Brain microvascular endothelial cell (primary cell): ENCODE measurements at regions not wholly inside any gene's neighbourhood (a gene's known extent, or its start where the extent isn't known, plus 50 kb on each side); places are given as distances from the start of the nearest gene placed in this dataset.

ENCODE experiments used
- DNase-seq: peaks from one replicate; pipeline ENCODE4 v3.0.0-alpha.2; 2020
- H3K27ac ChIP-seq: fragments of 250-450 bp; sonication (Bioruptor Pico); 2 replicates; pipeline ENCODE4 v1.5.1; 2020; ENCODE audit warnings: mild to moderate bottlenecking, moderate library complexity
- H3K27me3 ChIP-seq: fragments of 250-450 bp; sonication (Bioruptor Pico); replicated peaks from 2 replicates; pipeline ENCODE4 v1.5.1; 2020; ENCODE audit warnings: mild to moderate bottlenecking
- H3K36me3 ChIP-seq: fragments of 250-450 bp; sonication (Bioruptor Pico); replicated peaks from 2 replicates; pipeline ENCODE4 v1.5.1; 2020; ENCODE audit warnings: mild to moderate bottlenecking
- H3K4me3 ChIP-seq: 2 replicates; pipeline ENCODE4 v1.5.1; 2011; ENCODE audit warnings: low read depth, mild to moderate bottlenecking, control low read depth, low read length, moderate library complexity
- in situ Hi-C: cut with HindIII; loops from 2 replicates; pipeline ENCODE4 v1.10.0; 2017; ENCODE audit warnings: low sequenced_read_pairs, low pct_ligation_motif_present
- TF ChIP-seq, protein P1 (sequence below): IDR thresholded peaks from 2 replicates; pipeline ENCODE4 v1.5.1; 2011; ENCODE audit warnings: low read depth, mild to moderate bottlenecking, moderate library complexity, low read length, control low read depth, inconsistent platforms; ENCODE audit errors: missing control alignments

DNA sequence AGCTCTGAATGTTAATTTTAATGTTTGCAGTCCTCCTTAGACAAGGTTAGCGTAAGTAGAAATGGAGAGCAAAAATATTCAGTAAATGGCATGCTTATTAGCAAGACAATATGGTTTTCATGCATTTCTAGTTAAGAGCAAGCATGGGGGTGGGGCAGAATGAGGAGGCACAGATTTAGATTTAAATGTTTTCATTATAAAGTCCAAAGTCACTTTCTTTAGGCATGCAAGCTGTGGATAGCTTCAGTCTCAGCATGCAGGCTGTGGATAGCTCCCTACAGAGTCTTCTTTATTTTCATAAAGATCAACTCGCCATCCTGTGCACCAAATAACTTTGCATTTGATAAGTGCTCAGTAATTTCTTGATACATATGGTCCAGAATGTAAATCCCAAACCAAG is 1294.5 kb upstream of the ADGRL2 start:
- Histone ChIP-seq H3K36me3 (no peaks in the 10 kb centered on the region), H3K4me3 (no peak overlapping the region), H3K27ac (no peak overlapping the region), H3K27me3 (no peaks in the 10 kb centered on the region)
- in situ Hi-C loops = no loop called here
- no peak for DNase-seq
- TF ChIP-seq, protein P1, sequence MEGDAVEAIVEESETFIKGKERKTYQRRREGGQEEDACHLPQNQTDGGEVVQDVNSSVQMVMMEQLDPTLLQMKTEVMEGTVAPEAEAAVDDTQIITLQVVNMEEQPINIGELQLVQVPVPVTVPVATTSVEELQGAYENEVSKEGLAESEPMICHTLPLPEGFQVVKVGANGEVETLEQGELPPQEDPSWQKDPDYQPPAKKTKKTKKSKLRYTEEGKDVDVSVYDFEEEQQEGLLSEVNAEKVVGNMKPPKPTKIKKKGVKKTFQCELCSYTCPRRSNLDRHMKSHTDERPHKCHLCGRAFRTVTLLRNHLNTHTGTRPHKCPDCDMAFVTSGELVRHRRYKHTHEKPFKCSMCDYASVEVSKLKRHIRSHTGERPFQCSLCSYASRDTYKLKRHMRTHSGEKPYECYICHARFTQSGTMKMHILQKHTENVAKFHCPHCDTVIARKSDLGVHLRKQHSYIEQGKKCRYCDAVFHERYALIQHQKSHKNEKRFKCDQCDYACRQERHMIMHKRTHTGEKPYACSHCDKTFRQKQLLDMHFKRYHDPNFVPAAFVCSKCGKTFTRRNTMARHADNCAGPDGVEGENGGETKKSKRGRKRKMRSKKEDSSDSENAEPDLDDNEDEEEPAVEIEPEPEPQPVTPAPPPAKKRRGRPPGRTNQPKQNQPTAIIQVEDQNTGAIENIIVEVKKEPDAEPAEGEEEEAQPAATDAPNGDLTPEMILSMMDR = no peak

DNA sequence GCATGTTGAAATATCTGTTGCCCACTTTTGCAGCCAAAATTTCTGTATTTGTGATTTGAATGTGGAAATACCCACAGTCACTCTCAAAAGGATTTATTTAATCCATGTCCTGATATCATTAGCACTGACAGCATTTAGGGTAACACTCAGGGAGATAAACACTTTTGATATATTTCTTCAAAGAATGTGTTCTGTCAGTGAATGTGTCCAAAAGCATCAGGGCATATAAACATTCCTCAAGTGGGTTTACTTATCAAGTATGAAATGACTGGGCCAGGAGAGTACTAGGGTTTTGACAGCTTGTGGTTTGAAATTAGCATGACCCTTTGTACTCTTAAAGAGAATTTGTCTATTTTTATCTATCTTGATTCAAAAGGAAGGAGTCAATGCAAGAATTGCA is 1302.1 kb upstream of the ADGRL2 start:
- Histone ChIP-seq H3K27ac (no peak overlapping the region), H3K27me3 (no peaks in the 10 kb centered on the region), H3K4me3 (no peak overlapping the region), H3K36me3 (no peaks in the 10 kb centered on the region)
- in situ Hi-C loops = no loop called here
- DNase-seq = no peak
- TF ChIP-seq, protein P1 = no peak

DNA sequence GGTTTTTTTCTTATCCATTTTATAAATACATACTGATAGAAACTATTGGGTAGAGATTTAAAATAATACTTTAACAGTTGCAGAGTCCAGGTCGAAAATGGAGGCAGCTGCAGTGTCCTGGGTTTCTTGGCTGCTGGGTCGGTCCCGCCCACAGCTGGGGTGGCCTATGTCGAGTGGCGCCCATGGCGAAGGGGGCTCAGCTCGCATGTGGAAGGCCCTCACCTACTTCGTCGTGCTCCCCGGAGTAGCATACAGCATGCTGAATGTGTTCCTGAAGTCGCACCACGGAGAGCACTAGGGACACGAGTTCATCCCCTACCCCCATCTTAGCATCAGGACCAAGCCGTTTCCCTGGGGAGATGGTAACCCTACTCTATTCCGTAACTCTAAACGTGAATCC is 1304.9 kb upstream of the ADGRL2 start:
- H3K4me3 ChIP-seq = no peak overlapping the region
- TF ChIP-seq, protein P1 = no peak
- H3K36me3 ChIP-seq = no peaks in the 10 kb centered on the region
- no peaks in the 10 kb centered on the region for H3K27me3 ChIP-seq
- no peak for DNase-seq
- in situ Hi-C loops = no loop called here
- H3K27ac ChIP-seq = no peak overlapping the region

DNA sequence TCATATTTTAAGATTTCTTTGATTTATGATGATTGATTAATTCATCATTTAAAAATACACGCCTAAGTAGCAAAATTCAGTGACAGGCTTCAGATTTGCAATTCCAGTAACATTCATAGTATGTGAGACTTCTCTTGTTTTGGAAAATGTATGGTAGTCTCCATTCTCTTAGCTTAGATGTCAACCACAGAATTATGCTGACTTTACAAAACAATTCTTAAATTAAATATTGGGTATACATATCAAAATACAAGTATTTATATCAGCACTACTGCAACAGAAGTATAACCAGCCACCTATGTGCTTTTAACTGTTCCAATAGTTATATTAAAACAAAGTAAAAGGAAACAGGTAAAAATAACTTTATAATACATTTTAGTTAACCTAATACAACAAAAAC is 1328.6 kb upstream of the ADGRL2 start:
- Histone ChIP-seq H3K36me3 (no peaks in the 10 kb centered on the region), H3K27me3 (no peaks in the 10 kb centered on the region), H3K27ac (no peak overlapping the region), H3K4me3 (no peak overlapping the region)
- DNase-seq = no peak
- in situ Hi-C loops = no loop called here
- TF ChIP-seq, protein P1 = no peak

DNA sequence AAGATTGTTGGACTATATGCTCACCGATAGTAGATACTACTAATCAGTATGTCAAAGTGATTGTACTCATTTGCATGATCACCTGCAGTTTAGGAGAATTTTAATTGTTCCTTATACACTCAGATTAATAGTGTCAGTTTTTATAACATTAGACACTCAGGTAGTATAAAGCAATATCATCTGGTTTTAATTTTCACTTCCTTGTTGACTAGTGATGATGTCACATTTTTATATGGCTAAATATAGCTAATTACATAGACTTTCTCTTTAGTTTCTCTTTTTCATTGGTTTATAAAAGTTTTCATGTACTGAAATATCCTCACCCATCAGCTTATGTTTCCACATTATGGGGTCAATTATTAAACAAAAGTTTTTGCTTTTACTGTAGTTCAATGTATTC is 1332.4 kb upstream of the ADGRL2 start:
- Histone ChIP-seq H3K36me3 (no peaks in the 10 kb centered on the region), H3K27me3 (no peaks in the 10 kb centered on the region), H3K4me3 (no peak overlapping the region), H3K27ac (no peak overlapping the region)
- no peak for DNase-seq
- in situ Hi-C loops = no loop called here
- TF ChIP-seq, protein P1 = no peak

DNA sequence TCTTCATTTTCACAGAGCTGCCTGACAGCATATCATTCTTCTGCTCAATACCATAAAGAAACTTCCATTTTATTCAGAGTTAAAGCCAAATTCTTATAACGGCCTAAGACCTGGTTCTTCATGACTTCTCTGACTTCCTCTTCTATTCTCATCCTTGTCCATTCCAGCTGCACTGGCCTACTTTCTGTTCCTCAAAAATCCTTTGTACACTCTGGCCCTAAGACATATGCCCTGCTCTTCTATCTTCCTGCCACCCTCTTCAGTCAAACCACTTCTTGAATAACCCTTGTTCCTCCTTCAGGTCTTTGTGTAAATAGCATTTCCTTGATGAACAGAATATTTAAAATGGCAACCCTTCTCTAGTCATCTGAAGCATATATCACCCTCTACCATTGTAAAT is 1338.7 kb upstream of the ADGRL2 start:
- in situ Hi-C loops = no loop called here
- TF ChIP-seq, protein P1 = no peak
- H3K27me3 ChIP-seq = no peaks in the 10 kb centered on the region
- no peak overlapping the region for H3K4me3 ChIP-seq
- no peak for DNase-seq
- H3K27ac ChIP-seq = no peak overlapping the region
- no peaks in the 10 kb centered on the region for H3K36me3 ChIP-seq
